ENCODE measurements at regions not wholly inside any gene's neighbourhood (a gene's known extent, or its start where the extent isn't known, plus 50 kb on each side); places are given as distances from the start of the nearest gene placed in this dataset.

GRCh38 chr7:34491899-34492298 is 166.1 kb upstream of the NPSR1 start:
- no peak overlapping the region for H3K4me3 ChIP-seq (replicated peaks; ENCODE audit: low read depth, low read length)
- no peak for TF ChIP-seq CTCF (IDR thresholded peaks at IDR 0.05; ENCODE audit: low read depth, low read length, missing control alignments)
- no peak for DNase-seq (ENCODE audit: extremely low read depth, low read depth)

DNA sequence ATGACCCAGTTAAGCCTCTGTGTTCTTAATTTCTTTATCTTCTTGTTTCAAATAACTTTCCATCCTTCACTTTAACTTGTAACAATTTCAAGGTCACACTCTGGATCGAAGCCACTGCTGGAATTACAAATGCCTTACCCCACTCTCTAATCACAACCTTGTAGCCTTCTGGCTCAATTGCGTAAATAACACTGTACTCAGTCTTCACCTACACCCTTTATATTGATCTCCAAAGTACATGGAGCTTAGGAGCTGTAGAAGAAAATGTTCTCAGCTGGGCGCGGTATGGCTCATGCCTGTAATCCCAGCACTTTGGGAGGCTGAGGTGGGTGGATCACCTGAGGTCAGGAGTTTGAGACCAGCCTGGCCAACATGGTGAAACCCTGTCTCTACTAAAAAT is 164.3 kb upstream of the NPSR1 start:
- no peak overlapping the region for H3K4me3 ChIP-seq (replicated peaks; ENCODE audit: low read depth, low read length)
- DNase-seq (ENCODE audit: extremely low read depth, low read depth) = no peak
- no peak for TF ChIP-seq CTCF (IDR thresholded peaks at IDR 0.05; ENCODE audit: low read depth, low read length, missing control alignments)

- no peak overlapping the region for H3K4me3 ChIP-seq (replicated peaks; ENCODE audit: low read depth, low read length)
- peak; percentile 31 for TF ChIP-seq CTCF (IDR thresholded peaks at IDR 0.05; ENCODE audit: low read depth, low read length, missing control alignments)
- no peak for DNase-seq (ENCODE audit: extremely low read depth, low read depth)
Measured at GRCh38 chr7:34497153-34497777, 160.8 kb upstream of the NPSR1 start.

DNA sequence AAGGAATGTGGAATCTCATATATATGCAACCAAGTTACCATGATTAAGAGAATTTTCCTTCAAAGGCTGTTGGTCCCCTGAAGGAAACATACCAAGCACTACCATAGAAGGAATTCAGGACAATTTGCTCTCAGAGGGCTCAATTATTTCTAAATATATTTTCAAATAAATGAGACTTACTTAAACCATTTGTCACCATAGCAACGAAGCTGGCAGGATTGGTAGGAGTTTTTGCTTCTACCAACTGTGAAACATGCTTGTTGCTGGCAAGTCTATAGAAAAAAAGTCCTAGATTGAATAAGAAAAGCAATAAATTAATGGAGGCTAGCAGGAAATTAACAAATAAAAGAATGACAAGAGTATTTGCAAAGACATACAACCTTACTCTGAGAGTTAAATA is 156.9 kb upstream of the NPSR1 start:
- TF ChIP-seq CTCF (IDR thresholded peaks at IDR 0.05; ENCODE audit: low read depth, low read length, missing control alignments) = no peak
- DNase-seq (ENCODE audit: extremely low read depth, low read depth) = no peak
- H3K4me3 ChIP-seq (replicated peaks; ENCODE audit: low read depth, low read length) = no peak overlapping the region

GRCh38 chr7:34507191-34507590 is 150.8 kb upstream of the NPSR1 start:
- no peak for DNase-seq (ENCODE audit: extremely low read depth, low read depth)
- H3K4me3 ChIP-seq (replicated peaks; ENCODE audit: low read depth, low read length) = no peak overlapping the region
- TF ChIP-seq CTCF (IDR thresholded peaks at IDR 0.05; ENCODE audit: low read depth, low read length, missing control alignments) = no peak

DNA sequence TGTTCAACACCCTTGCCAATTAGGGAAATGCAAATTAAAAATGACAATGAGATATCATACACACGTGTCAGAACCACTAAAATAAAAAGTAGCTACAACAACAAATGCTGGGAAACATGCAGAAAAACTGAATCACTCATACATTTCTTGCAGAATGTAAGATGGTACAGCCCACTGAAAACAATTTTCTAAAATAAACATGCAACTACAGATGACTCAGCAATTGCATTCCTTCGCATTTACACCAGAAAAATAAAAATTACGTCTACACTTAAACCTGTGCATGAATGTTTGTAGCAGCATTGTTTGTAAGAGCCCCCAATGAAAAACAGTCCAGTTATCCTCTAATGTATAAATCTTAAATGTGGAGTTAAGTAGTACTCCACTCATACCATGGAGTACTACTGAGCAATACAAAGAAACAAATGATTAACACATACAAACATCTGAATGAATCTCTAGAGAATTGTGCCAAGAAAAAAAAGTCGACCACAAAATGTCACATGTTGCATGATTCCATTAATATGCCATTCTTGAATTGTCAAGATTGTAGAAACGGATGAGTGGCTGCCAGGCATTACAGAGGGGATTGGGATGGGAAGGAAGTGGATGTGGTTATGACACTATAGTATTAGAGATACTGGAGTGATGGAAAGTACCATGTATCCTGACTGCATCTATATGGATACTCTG is 134.6 kb upstream of the NPSR1 start:
- no peak for DNase-seq (ENCODE audit: extremely low read depth, low read depth)
- no peak for TF ChIP-seq CTCF (IDR thresholded peaks at IDR 0.05; ENCODE audit: low read depth, low read length, missing control alignments)
- H3K4me3 ChIP-seq (replicated peaks; ENCODE audit: low read depth, low read length) = no peak overlapping the region

All from HFF-Myc (cell line).